Peyer's patch (tissue), 4 donors: ENCODE measurements at regions not wholly inside any gene's neighbourhood (a gene's known extent, or its start where the extent isn't known, plus 50 kb on each side); places are given as distances from the start of the nearest gene placed in this dataset.

Source experiments
- POLR2A ChIP-seq, 2 donors: fragments of 450-650 bp; IDR thresholded peaks; one replicate each; pipeline ENCODE4 v1.5.1; 2017; ENCODE audit warnings: antibody characterized with exemption in 2 of 2, mild to moderate bottlenecking in 2 of 2, moderate library complexity in 2 of 2
- TF ChIP-seq, protein P1 (sequence below), 6 experiments: fragments of 450-650 bp in 4 of 6; fragments of 200-600 bp in 2 of 6; sonication (generic) in 1 of 6; IDR thresholded peaks; one replicate each; pipeline ENCODE4 v1.5.1; 2017 to 2019; ENCODE audit warnings: antibody characterized with exemption in 6 of 6, mild to moderate bottlenecking in 3 of 6, moderate library complexity in 1 of 6

DNA sequence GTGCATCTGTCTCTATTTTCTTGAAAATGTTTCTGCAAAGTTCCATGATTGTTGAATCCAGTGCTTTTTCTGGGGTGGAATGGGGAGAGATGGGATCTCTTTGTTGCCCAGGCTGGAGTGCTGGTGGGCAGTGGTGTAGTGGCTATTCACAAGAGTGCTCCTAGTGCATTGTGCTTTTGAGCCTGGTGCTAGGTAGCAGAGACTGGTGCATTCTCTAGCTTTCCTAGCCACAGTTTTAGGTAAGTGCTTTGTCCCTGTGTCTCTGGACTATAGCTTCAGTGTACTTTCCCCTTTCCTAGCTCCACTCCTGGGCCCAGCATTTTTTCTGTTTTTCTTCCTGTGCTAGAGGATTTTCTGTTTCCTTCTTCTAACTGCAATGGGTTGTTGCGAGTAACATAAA, 825.6 kb downstream of the SLITRK6 start:
- TF ChIP-seq, protein P1, sequence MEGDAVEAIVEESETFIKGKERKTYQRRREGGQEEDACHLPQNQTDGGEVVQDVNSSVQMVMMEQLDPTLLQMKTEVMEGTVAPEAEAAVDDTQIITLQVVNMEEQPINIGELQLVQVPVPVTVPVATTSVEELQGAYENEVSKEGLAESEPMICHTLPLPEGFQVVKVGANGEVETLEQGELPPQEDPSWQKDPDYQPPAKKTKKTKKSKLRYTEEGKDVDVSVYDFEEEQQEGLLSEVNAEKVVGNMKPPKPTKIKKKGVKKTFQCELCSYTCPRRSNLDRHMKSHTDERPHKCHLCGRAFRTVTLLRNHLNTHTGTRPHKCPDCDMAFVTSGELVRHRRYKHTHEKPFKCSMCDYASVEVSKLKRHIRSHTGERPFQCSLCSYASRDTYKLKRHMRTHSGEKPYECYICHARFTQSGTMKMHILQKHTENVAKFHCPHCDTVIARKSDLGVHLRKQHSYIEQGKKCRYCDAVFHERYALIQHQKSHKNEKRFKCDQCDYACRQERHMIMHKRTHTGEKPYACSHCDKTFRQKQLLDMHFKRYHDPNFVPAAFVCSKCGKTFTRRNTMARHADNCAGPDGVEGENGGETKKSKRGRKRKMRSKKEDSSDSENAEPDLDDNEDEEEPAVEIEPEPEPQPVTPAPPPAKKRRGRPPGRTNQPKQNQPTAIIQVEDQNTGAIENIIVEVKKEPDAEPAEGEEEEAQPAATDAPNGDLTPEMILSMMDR (IDR thresholded peaks at IDR 0.05): no peak
- no peak for TF ChIP-seq POLR2A (IDR thresholded peaks at IDR 0.05)
